Upper lobe of left lung (tissue), 4 donors: ENCODE measurements at regions not wholly inside any gene's neighbourhood (a gene's known extent, or its start where the extent isn't known, plus 50 kb on each side); places are given as distances from the start of the nearest gene placed in this dataset.

Experiments
- EP300 ChIP-seq, 4 donors: sonication (generic); formaldehyde crosslinking; IDR thresholded peaks; one replicate each; pipeline ENCODE4 v1.5.1; 2017; ENCODE audit warnings: antibody characterized with exemption in 4 of 4, control low read depth in 2 of 4
- POLR2AphosphoS5 ChIP-seq, 2 donors: sonication (generic); formaldehyde crosslinking; IDR thresholded peaks; one replicate each; pipeline ENCODE4 v1.5.1; 2017; ENCODE audit warnings: antibody characterized with exemption in 2 of 2
- TF ChIP-seq, protein P1 (sequence below), 6 experiments: fragments of 450-650 bp in 4 of 6; fragments of 200-600 bp in 2 of 6; sonication (generic) in 2 of 6; IDR thresholded peaks; one replicate each; pipeline ENCODE4 v1.5.1; 2016 to 2019; ENCODE audit warnings: antibody characterized with exemption in 6 of 6

DNA sequence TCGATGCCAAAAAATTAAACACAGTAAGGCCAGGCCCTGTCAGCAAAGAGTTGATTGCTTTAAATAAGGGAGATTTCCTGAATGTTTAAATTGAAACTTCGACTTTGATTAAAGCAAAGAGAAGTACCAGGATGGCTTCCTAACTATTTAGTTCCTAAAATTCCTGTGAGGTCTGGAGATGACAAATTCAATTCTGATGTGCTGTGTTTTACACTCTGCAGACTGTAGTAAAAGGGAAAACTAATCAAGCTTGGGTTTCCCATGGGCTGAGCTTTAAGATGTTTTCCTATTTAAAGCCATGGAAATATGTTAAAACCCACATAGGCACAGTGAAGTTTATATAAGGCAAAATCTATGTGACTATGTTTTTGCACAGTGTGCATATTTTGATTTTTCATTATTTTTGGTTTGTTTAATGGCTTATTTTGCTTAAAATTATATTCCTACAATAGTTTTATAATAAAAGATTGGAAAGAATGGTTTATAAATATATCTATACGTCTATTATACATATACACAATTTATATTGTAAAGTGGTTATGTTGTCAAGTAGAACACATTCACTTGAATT is 198.5 kb upstream of the EYA4 start:
- TF ChIP-seq, protein P1, sequence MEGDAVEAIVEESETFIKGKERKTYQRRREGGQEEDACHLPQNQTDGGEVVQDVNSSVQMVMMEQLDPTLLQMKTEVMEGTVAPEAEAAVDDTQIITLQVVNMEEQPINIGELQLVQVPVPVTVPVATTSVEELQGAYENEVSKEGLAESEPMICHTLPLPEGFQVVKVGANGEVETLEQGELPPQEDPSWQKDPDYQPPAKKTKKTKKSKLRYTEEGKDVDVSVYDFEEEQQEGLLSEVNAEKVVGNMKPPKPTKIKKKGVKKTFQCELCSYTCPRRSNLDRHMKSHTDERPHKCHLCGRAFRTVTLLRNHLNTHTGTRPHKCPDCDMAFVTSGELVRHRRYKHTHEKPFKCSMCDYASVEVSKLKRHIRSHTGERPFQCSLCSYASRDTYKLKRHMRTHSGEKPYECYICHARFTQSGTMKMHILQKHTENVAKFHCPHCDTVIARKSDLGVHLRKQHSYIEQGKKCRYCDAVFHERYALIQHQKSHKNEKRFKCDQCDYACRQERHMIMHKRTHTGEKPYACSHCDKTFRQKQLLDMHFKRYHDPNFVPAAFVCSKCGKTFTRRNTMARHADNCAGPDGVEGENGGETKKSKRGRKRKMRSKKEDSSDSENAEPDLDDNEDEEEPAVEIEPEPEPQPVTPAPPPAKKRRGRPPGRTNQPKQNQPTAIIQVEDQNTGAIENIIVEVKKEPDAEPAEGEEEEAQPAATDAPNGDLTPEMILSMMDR (IDR thresholded peaks at IDR 0.05): no peak
- TF ChIP-seq EP300 (IDR thresholded peaks at IDR 0.05) (no peak), POLR2AphosphoS5 (IDR thresholded peaks at IDR 0.05) (no peak)
